Fibroblast of lung (primary cell): ENCODE measurements at regions not wholly inside any gene's neighbourhood (a gene's known extent, or its start where the extent isn't known, plus 50 kb on each side); places are given as distances from the start of the nearest gene placed in this dataset.

Experiments used
- EZH2 ChIP-seq: IDR thresholded peaks from 2 replicates; pipeline ENCODE4 v1.5.1; 2012; ENCODE audit warnings: low read length, control low read depth, mild to moderate bottlenecking; ENCODE audit errors: missing control alignments
- TF ChIP-seq, protein P1 (sequence below), 2 donors: IDR thresholded peaks in 1 of 2; conservative IDR thresholded peaks in 1 of 2; 1 replicate in 1 of 2; 2 replicates in 1 of 2; pipeline ENCODE4 v1.5.1; 2011 to 2012; ENCODE audit warnings: low read length in 2 of 2, control low read depth in 1 of 2, inconsistent platforms in 1 of 2, low read depth in 1 of 2, mild to moderate bottlenecking in 1 of 2

DNA sequence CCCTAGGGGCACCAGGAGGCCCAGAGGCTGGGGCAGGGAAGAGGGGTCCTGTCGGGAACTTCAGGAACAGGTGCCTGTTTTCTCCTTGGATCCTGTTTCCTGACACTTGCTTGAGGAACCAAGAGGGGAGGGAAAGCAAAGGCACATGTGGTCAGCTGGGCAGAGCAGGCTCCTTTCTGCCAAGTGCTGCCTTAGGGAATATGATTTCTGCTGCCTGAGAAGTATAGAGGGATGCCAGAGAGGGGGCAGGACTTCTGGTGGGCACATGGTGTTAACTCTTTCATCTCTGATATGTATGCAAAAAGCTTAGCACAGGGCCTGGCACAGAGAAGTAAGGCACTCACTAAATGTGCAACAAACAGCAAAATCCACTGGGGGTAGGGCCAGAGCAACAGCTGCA lies 51.2 kb upstream of the PJA1 start:
- TF ChIP-seq, protein P1, sequence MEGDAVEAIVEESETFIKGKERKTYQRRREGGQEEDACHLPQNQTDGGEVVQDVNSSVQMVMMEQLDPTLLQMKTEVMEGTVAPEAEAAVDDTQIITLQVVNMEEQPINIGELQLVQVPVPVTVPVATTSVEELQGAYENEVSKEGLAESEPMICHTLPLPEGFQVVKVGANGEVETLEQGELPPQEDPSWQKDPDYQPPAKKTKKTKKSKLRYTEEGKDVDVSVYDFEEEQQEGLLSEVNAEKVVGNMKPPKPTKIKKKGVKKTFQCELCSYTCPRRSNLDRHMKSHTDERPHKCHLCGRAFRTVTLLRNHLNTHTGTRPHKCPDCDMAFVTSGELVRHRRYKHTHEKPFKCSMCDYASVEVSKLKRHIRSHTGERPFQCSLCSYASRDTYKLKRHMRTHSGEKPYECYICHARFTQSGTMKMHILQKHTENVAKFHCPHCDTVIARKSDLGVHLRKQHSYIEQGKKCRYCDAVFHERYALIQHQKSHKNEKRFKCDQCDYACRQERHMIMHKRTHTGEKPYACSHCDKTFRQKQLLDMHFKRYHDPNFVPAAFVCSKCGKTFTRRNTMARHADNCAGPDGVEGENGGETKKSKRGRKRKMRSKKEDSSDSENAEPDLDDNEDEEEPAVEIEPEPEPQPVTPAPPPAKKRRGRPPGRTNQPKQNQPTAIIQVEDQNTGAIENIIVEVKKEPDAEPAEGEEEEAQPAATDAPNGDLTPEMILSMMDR (conservative IDR thresholded peaks at IDR 0.05 in 1 of 2, IDR thresholded peaks at IDR 0.05 in 1 of 2; ENCODE audit: low read depth in 1 of 2, low read length in 2 of 2) = no peak
- TF ChIP-seq EZH2 = no peak
